ENCODE measurements at regions not wholly inside any gene's neighbourhood (a gene's known extent, or its start where the extent isn't known, plus 50 kb on each side); places are given as distances from the start of the nearest gene placed in this dataset.

DNA sequence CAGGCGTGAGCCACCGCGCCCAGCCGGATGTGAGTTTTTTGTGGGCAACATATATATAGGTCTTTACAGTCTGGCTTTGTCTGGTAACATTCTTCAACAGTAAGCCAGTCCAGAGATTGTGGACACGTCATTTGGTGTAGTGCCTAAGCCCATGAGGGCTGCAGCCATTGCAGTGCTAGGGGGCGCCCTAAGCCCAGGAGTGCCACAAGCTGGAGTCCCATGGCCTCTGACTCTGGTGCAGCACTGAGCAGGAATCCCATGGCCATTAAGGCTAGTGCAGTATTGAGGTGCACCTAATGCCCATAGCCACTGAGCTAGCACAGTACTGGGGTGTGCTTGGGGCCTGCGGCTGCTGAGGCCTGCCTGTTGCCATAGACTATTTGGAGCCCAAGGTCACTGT, 136.4 kb upstream of the NDN start:
- no peaks in the 10 kb centered on the region for H3K27me3 ChIP-seq
- H3K27ac ChIP-seq = no peak overlapping the region
- no peaks in the 10 kb centered on the region for H3K4me1 ChIP-seq
- no peak overlapping the region for H3K4me3 ChIP-seq
- H3K9me3 ChIP-seq = no peaks in the 10 kb centered on the region
- TF ChIP-seq, protein P1, sequence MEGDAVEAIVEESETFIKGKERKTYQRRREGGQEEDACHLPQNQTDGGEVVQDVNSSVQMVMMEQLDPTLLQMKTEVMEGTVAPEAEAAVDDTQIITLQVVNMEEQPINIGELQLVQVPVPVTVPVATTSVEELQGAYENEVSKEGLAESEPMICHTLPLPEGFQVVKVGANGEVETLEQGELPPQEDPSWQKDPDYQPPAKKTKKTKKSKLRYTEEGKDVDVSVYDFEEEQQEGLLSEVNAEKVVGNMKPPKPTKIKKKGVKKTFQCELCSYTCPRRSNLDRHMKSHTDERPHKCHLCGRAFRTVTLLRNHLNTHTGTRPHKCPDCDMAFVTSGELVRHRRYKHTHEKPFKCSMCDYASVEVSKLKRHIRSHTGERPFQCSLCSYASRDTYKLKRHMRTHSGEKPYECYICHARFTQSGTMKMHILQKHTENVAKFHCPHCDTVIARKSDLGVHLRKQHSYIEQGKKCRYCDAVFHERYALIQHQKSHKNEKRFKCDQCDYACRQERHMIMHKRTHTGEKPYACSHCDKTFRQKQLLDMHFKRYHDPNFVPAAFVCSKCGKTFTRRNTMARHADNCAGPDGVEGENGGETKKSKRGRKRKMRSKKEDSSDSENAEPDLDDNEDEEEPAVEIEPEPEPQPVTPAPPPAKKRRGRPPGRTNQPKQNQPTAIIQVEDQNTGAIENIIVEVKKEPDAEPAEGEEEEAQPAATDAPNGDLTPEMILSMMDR (IDR thresholded peaks at IDR 0.05) = no peak
- DNase-seq (ENCODE audit: low spot score) = no peak
- H3K36me3 ChIP-seq = no peaks in the 10 kb centered on the region

DNA sequence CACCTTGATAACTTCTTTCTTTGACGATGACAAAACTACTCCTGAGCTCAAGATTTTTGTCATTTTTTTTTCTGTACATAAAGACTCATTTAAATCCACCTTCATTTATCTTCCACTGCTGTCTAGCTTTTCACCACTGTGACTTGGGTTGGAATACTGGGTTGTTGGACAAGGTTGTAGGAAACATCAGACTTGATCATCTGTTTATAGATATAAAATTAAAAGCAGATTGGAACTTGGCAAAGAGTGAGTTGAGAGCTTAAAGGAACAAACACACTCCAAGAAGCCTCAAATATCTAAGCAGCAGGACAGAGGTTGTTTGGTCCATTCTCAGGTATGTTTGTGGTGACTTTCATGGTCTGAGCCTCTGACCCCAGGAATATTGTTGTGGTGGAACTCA, 141.7 kb upstream of the NDN start:
- Histone ChIP-seq H3K4me3 (no peak overlapping the region), H3K9me3 (no peaks in the 10 kb centered on the region), H3K36me3 (no peaks in the 10 kb centered on the region), H3K4me1 (no peaks in the 10 kb centered on the region), H3K27ac (no peak overlapping the region), H3K27me3 (no peaks in the 10 kb centered on the region)
- TF ChIP-seq, protein P1 (IDR thresholded peaks at IDR 0.05) = no peak
- DNase-seq (ENCODE audit: low spot score) = no peak

DNA sequence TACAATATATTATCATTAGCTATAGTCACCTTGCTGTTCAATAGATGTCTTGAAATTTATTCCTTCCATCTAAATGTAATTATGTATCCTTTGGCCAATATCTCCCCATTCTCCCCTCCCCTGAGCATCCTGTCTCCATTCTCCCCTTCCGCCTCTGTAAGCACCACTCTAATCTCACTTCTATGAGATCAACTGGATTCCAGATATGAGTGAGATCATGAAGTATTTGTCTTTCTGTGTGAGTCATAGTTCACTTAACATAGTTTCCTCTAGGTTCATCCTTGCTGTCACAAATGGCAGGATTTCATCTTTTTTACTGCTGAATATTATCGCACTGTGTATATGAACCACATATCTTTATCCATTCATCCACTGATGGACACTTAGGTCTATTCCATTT, 148.8 kb upstream of the NDN start:
- H3K27ac ChIP-seq = no peak overlapping the region
- no peaks in the 10 kb centered on the region for H3K4me1 ChIP-seq
- H3K36me3 ChIP-seq = no peaks in the 10 kb centered on the region
- no peaks in the 10 kb centered on the region for H3K9me3 ChIP-seq
- TF ChIP-seq, protein P1 (IDR thresholded peaks at IDR 0.05) = no peak
- DNase-seq (ENCODE audit: low spot score) = no peak
- H3K27me3 ChIP-seq = no peaks in the 10 kb centered on the region
- no peak overlapping the region for H3K4me3 ChIP-seq

DNA sequence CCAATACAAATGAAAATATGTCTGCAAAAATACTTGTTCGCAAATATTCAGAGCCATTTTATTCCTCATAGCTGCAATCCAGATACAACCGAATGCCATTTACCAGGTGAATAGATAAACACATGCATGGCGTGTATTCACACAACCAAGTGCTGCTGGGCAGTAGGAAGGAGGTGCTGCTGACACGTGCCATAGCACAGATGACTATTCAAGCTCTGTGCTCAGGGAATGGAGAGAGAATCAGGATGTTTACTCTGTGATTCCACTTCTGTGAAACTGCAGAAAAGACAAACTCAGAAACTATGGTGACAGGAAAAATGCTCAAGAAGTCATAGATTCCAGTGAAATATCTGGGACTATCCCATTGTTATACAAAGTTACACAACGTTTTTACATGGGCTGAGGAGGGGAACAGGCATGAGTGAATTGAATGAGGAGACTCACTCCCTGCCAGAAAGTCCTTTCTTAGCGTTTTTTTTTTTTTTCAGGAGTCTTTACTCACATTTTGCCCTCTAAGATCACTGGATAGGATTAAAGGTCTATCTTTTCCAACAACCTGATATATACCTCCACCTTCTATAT, 152.9 kb upstream of the NDN start:
- no peaks in the 10 kb centered on the region for H3K27me3 ChIP-seq
- no peaks in the 10 kb centered on the region for H3K9me3 ChIP-seq
- DNase-seq (ENCODE audit: low spot score) = no peak
- no peaks in the 10 kb centered on the region for H3K36me3 ChIP-seq
- TF ChIP-seq, protein P1 (IDR thresholded peaks at IDR 0.05) = no peak
- no peaks in the 10 kb centered on the region for H3K4me1 ChIP-seq
- no peak overlapping the region for H3K27ac ChIP-seq
- no peak overlapping the region for H3K4me3 ChIP-seq

DNA sequence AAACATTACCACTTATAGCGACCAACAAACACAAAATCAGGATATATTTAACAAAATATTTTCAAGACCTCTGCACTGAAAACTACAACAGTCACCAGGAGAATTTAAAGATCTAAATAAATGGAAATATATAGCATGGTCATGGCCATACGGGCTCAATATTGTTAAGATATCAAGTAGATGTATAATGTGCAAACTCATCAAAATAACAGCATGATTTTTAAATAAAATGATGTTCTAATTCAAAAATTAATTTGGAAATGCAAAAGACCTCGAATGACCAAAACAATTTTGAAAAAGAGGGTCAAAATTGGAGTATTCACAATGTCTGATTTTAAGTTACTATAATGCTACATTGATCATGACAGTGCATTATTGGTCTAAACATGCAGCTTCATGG, 159.1 kb upstream of the NDN start:
- Histone ChIP-seq H3K4me1 (no peaks in the 10 kb centered on the region), H3K9me3 (no peaks in the 10 kb centered on the region), H3K27ac (no peak overlapping the region), H3K4me3 (no peak overlapping the region), H3K27me3 (no peaks in the 10 kb centered on the region), H3K36me3 (no peaks in the 10 kb centered on the region)
- TF ChIP-seq, protein P1 (IDR thresholded peaks at IDR 0.05) = no peak
- DNase-seq (ENCODE audit: low spot score) = no peak

DNA sequence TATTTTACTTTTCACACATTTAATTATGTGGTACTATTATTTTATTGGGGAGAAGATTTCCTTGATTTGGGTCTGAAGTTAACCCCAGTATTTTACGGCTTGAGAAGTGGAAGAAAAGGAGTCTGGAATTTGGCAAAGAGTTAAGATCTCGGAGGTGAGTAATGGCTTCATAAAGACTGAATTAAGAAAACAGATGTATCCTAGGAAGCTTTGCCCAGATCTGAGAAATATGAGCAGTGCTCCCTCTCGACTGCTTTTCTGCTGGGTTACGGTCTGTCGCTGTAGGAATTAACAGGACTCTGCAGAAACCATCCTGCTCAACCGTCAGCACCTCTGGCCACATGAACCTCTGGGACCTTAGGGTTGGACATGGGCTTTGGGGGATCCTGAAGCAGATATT, 163.6 kb upstream of the NDN start:
- TF ChIP-seq, protein P1 (IDR thresholded peaks at IDR 0.05) = no peak
- H3K27ac ChIP-seq = no peak overlapping the region
- H3K9me3 ChIP-seq = no peaks in the 10 kb centered on the region
- no peaks in the 10 kb centered on the region for H3K4me1 ChIP-seq
- no peak for DNase-seq (ENCODE audit: low spot score)
- H3K27me3 ChIP-seq = no peaks in the 10 kb centered on the region
- H3K36me3 ChIP-seq = no peaks in the 10 kb centered on the region
- H3K4me3 ChIP-seq = no peak overlapping the region

All from right atrium auricular region (tissue), 2 donors.